ENCODE measurements at regions not wholly inside any gene's neighbourhood (a gene's known extent, or its start where the extent isn't known, plus 50 kb on each side); places are given as distances from the start of the nearest gene placed in this dataset.

- POLR2A ChIA-PET = no interaction called here
Measured at GRCh38 chr12:5230156-5230555, 186.5 kb downstream of the KCNA5 start.

GRCh38 chr12:5230861-5231260 is 187.2 kb downstream of the KCNA5 start:
- CTCF ChIA-PET = no interaction called here
- H3K27me3 ChIP-seq (ENCODE audit: insufficient read depth) = no peaks in the 10 kb centered on the region
- H3K36me3 ChIP-seq (replicated peaks in 1 of 2; ENCODE audit: control insufficient read depth in 1 of 2, insufficient read depth in 2 of 2, low read length in 1 of 2) = no peaks in the 10 kb centered on the region
- POLR2A ChIA-PET = no interaction called here
- no peaks in the 10 kb centered on the region; a peak in 1 of 4 replicates for H3K4me1 ChIP-seq (ENCODE audit: control insufficient read depth in 1 of 2, insufficient read depth in 2 of 2, low read depth in 1 of 2, low read length in 1 of 2)
- no peak for DNase-seq
- no peak overlapping the region for H3K4me3 ChIP-seq (ENCODE audit: low read depth in 2 of 2, low read length in 1 of 2)
- no peaks in the 10 kb centered on the region for H4K20me1 ChIP-seq (ENCODE audit: insufficient read depth)
- no peak overlapping the region for H2AFZ ChIP-seq (ENCODE audit: low read depth)
- WGBS (ENCODE audit: low lambda C conversion rate) = 77% methylated on average over 3 of the region's 3 CpGs
- H3K9me2 ChIP-seq = no peaks in the 10 kb centered on the region
- H3K9me3 ChIP-seq = no peaks in the 10 kb centered on the region
- no peaks in the 10 kb centered on the region for H3F3A ChIP-seq (replicated peaks; ENCODE audit: insufficient read depth)
- H3K79me2 ChIP-seq (ENCODE audit: insufficient read depth) = no peaks in the 10 kb centered on the region
- no peak overlapping the region for H3K27ac ChIP-seq (ENCODE audit: low read depth in 2 of 2, low read length in 1 of 2)
- H3K9ac ChIP-seq = no peak overlapping the region
- H3K4me2 ChIP-seq = no peak overlapping the region
- TF ChIP-seq RAD21 (IDR thresholded peaks at IDR 0.05; ENCODE audit: low read length) = no peak
- TF ChIP-seq ZBTB33 (IDR thresholded peaks at IDR 0.05; ENCODE audit: borderline replicate concordance, low read depth) = no peak
- no peak for TF ChIP-seq CTCF (IDR thresholded peaks at IDR 0.05)
- TF ChIP-seq EZH2phosphoT487 (IDR thresholded peaks at IDR 0.05; ENCODE audit: borderline replicate concordance, low read depth) = no peak
- no peak for TF ChIP-seq PBX3 (IDR thresholded peaks at IDR 0.05)
- no peak for TF ChIP-seq MXI1 (IDR thresholded peaks at IDR 0.05; ENCODE audit: low read depth, low read length)
- TF ChIP-seq IRF3 (IDR thresholded peaks at IDR 0.05; ENCODE audit: low read depth, low read length) = no peak
- no peak for TF ChIP-seq GABPA (IDR thresholded peaks at IDR 0.05; ENCODE audit: low read depth)
- TF ChIP-seq NFIC (IDR thresholded peaks at IDR 0.05; ENCODE audit: borderline replicate concordance) = no peak
- no peak for TF ChIP-seq FOXJ3 (CRISPR knock-in tag; IDR thresholded peaks at IDR 0.05)
- TF ChIP-seq POLR2AphosphoS5 (IDR thresholded peaks at IDR 0.05; ENCODE audit: low read depth, low read length) = no peak
- TF ChIP-seq REST (IDR thresholded peaks at IDR 0.05; ENCODE audit: low read depth, low read length) = no peak
- no peak for TF ChIP-seq GATA2 (CRISPR knock-in tag; IDR thresholded peaks at IDR 0.05)
- no peak for TF ChIP-seq RXRA (IDR thresholded peaks at IDR 0.05; ENCODE audit: borderline replicate concordance, low read depth)

More at GRCh38 chr12:5230156-5230555, 186.5 kb downstream of the KCNA5 start:
- no peak for DNase-seq
- CTCF ChIA-PET = no interaction called here
- Histone ChIP-seq H3K4me3 (ENCODE audit: low read depth in 2 of 2, low read length in 1 of 2) (no peak overlapping the region), H4K20me1 (ENCODE audit: insufficient read depth) (no peaks in the 10 kb centered on the region), H3K9me2 (no peaks in the 10 kb centered on the region), H3K4me2 (no peak overlapping the region), H3K9me3 (no peaks in the 10 kb centered on the region), H3K27me3 (ENCODE audit: insufficient read depth) (no peaks in the 10 kb centered on the region), H3K9ac (no peak overlapping the region), H3K27ac (ENCODE audit: low read depth in 2 of 2, low read length in 1 of 2) (no peak overlapping the region), H3K4me1 (ENCODE audit: control insufficient read depth in 1 of 2, insufficient read depth in 2 of 2, low read depth in 1 of 2, low read length in 1 of 2) (no peaks in the 10 kb centered on the region; a peak in 1 of 4 replicates), H3K79me2 (ENCODE audit: insufficient read depth) (no peaks in the 10 kb centered on the region), H2AFZ (ENCODE audit: low read depth) (no peak overlapping the region), H3F3A (replicated peaks; ENCODE audit: insufficient read depth) (no peaks in the 10 kb centered on the region), H3K36me3 (replicated peaks in 1 of 2; ENCODE audit: control insufficient read depth in 1 of 2, insufficient read depth in 2 of 2, low read length in 1 of 2) (no peaks in the 10 kb centered on the region)
- TF ChIP-seq FOSL2 (IDR thresholded peaks at IDR 0.05; ENCODE audit: borderline replicate concordance, low read depth) (no peak), USF1 (IDR thresholded peaks at IDR 0.05; ENCODE audit: borderline replicate concordance, low read depth) (no peak), ELF1 (IDR thresholded peaks at IDR 0.05) (no peak)
- 50% methylated on average over 2 of the region's 2 CpGs for WGBS (ENCODE audit: low lambda C conversion rate)
